ENCODE measurements at regions not wholly inside any gene's neighbourhood (a gene's known extent, or its start where the extent isn't known, plus 50 kb on each side); places are given as distances from the start of the nearest gene placed in this dataset.

GRCh38 chr10:44715136-44715535, 196.0 kb upstream of the TMEM72 start:
- no peak for TF ChIP-seq GATAD2B (IDR thresholded peaks at IDR 0.05; ENCODE audit: borderline replicate concordance)
- no peak for TF ChIP-seq FOXK1 (CRISPR knock-in tag; IDR thresholded peaks at IDR 0.05; ENCODE audit: borderline replicate concordance)
- TF ChIP-seq ZNF583 (CRISPR knock-in tag; IDR thresholded peaks at IDR 0.05) = no peak
- TF ChIP-seq NFIC (IDR thresholded peaks at IDR 0.05) = no peak
- no peak for TF ChIP-seq NFATC3 (IDR thresholded peaks at IDR 0.05)
- no peak for TF ChIP-seq E2F5 (CRISPR knock-in tag; IDR thresholded peaks at IDR 0.05)
- TF ChIP-seq ETV1 (tag; conservative IDR thresholded peaks at IDR 0.05; ENCODE audit: low read depth) = no peak
- no peak for TF ChIP-seq NONO (IDR thresholded peaks at IDR 0.05; ENCODE audit: low read depth in 2 of 2, low read length in 1 of 2)
- no peak for TF ChIP-seq ESRRA (IDR thresholded peaks at IDR 0.05; ENCODE audit: borderline replicate concordance, low read depth)
- TF ChIP-seq TFE3 (CRISPR knock-in tag; IDR thresholded peaks at IDR 0.05) = no peak
- no peak for TF ChIP-seq SREBF2 (CRISPR knock-in tag; IDR thresholded peaks at IDR 0.05)
- no peak for TF ChIP-seq BRF1 (IDR thresholded peaks at IDR 0.05; ENCODE audit: borderline replicate concordance, extremely low read depth, insufficient read length)
- no peak for TF ChIP-seq CBFA2T3 (IDR thresholded peaks at IDR 0.05)
- no peak for TF ChIP-seq ZNF280A (IDR thresholded peaks at IDR 0.05; ENCODE audit: low read depth, partially characterized antibody)
- TF ChIP-seq ZBTB8A (IDR thresholded peaks at IDR 0.05; ENCODE audit: partially characterized antibody) = no peak
- no peak for TF ChIP-seq SRF (CRISPR knock-in tag; IDR thresholded peaks at IDR 0.05)
- no peak for TF ChIP-seq ZSCAN29 (IDR thresholded peaks at IDR 0.05)
- intact Hi-C loops (cut with micrococcal nuclease) (no loop called here), in situ Hi-C loops (cut with MboI) (no loop called here)
- H2AFZ ChIP-seq (ENCODE audit: low read depth, low read length) = no peak overlapping the region
- no peak overlapping the region for H3K9ac ChIP-seq (ENCODE audit: insufficient read depth in 1 of 2, low read depth in 2 of 2, low read length in 2 of 2)
- no peak overlapping the region for H3K4me2 ChIP-seq (ENCODE audit: insufficient read depth, low read length)
- no peak overlapping the region for H3K27ac ChIP-seq (ENCODE audit: extremely low read depth, low read depth, low read length)
- H3K36me3 ChIP-seq (ENCODE audit: control insufficient read depth, insufficient read depth, low read length) = no peaks in the 10 kb centered on the region
- WGBS (ENCODE audit: insufficient coverage, low coverage, missing lambda C conversion rate) = 0% methylated on average over 5 of the region's 5 CpGs
- DNase-seq (ENCODE audit: extremely low read depth in 1 of 4, low spot score in 3 of 4) = no peak
- FAIRE-seq = no peak
- no peak for ATAC-seq
- no peaks in the 10 kb centered on the region for H3K9me1 ChIP-seq (ENCODE audit: control insufficient read depth, insufficient read depth, low read length)
- no peaks in the 10 kb centered on the region for H3K9me3 ChIP-seq (replicated peaks; ENCODE audit: control insufficient read depth, insufficient read depth, low read depth, low read length)
- no peaks in the 10 kb centered on the region for H3K4me1 ChIP-seq (replicated peaks in 1 of 2; ENCODE audit: control insufficient read depth in 2 of 2, insufficient read depth in 2 of 2, low read length in 2 of 2)
- no TSS peak for BruUV-seq (replicated peaks)
- ChIA-PET POLR2A (interaction anchor here (0.7 kb wide), 1 partner anchor 50 kb away, joined by 3 read pairs; no protein-coding TSS in a partner anchor), CTCF (ENCODE audit: low intra/inter-chr PET ratio) (no interaction called here)
- no peaks in the 10 kb centered on the region for H3K79me2 ChIP-seq (ENCODE audit: control insufficient read depth, insufficient read depth, low read length)
- 0 out of 2 replicates have a peak, but pooled peaks cover 4% of the 10 kb centered on the region for H4K20me1 ChIP-seq (replicated peaks; ENCODE audit: control insufficient read depth, insufficient read depth, low read length)
- H3K4me3 ChIP-seq = no peak overlapping the region
- peaks cover 0 to 5% of the 10 kb centered on the region in 2 experiments; a peak in 3 of 5 replicates for H3K27me3 ChIP-seq (ENCODE audit: control insufficient read depth in 2 of 2, insufficient read depth in 2 of 2, low read length in 2 of 2)

Data from K562 (cell line).